ENCODE measurements at regions not wholly inside any gene's neighbourhood (a gene's known extent, or its start where the extent isn't known, plus 50 kb on each side); places are given as distances from the start of the nearest gene placed in this dataset.

GRCh38 chr14:22391908-22392565 is 197.0 kb downstream of the DAD1 start:
- Histone ChIP-seq H3K4me3 (no peak overlapping the region), H3K9me3 (ENCODE audit: low read depth) (no peaks in the 10 kb centered on the region), H3K4me1 (ENCODE audit: insufficient read depth) (no peaks in the 10 kb centered on the region), H3K27ac (no peak overlapping the region), H3K36me3 (ENCODE audit: low read depth) (no peaks in the 10 kb centered on the region), H3K9ac (no peak overlapping the region), H3F3A (ENCODE audit: insufficient read depth) (no peaks in the 10 kb centered on the region), H3K9me2 (ENCODE audit: insufficient read depth) (no peaks in the 10 kb centered on the region), H4K20me1 (ENCODE audit: insufficient read depth) (no peaks in the 10 kb centered on the region), H2AFZ (no peak overlapping the region), H3K79me2 (ENCODE audit: insufficient read depth) (no peaks in the 10 kb centered on the region), H3K27me3 (replicated peaks; ENCODE audit: insufficient read depth) (peaks cover 55% of the 10 kb centered on the region), H3K4me2 (ENCODE audit: unreplicated experiment) (no peak overlapping the region)
- peak; percentile 71 for DNase-seq
- 43 to 47% methylated on average over 7 of the region's 7 CpGs for WGBS, 2 experiments (ENCODE audit: low coverage in 1 of 2, low lambda C conversion rate in 2 of 2, missing lambda C conversion rate in 2 of 2)
- in situ Hi-C loops (cut with MboI), result loop anchor here (5.0 to 25.0 kb wide), 3 partner anchors 75 to 270 kb away; no protein-coding TSS in a partner anchor
- TF ChIP-seq EZH2 (IDR thresholded peaks at IDR 0.05; ENCODE audit: insufficient read depth, poor library complexity, severe bottlenecking), result no peak
- TF ChIP-seq EZH2phosphoT487 (IDR thresholded peaks at IDR 0.05; ENCODE audit: insufficient read depth, low read depth), result no peak

GRCh38 chr14:22390824-22391461 is 198.1 kb downstream of the DAD1 start:
- TF ChIP-seq EZH2 (IDR thresholded peaks at IDR 0.05; ENCODE audit: insufficient read depth, poor library complexity, severe bottlenecking), result no peak
- TF ChIP-seq EZH2phosphoT487 (IDR thresholded peaks at IDR 0.05; ENCODE audit: insufficient read depth, low read depth), result no peak
- Histone ChIP-seq H3K4me2 (ENCODE audit: unreplicated experiment) (no peak overlapping the region), H3F3A (ENCODE audit: insufficient read depth) (no peaks in the 10 kb centered on the region), H3K27ac (no peak overlapping the region), H3K27me3 (replicated peaks; ENCODE audit: insufficient read depth) (peaks cover 52% of the 10 kb centered on the region), H3K36me3 (ENCODE audit: low read depth) (no peaks in the 10 kb centered on the region), H2AFZ (no peak overlapping the region), H3K4me1 (ENCODE audit: insufficient read depth) (no peaks in the 10 kb centered on the region), H3K9ac (no peak overlapping the region), H3K9me3 (ENCODE audit: low read depth) (no peaks in the 10 kb centered on the region), H4K20me1 (ENCODE audit: insufficient read depth) (no peaks in the 10 kb centered on the region), H3K4me3 (no peak overlapping the region), H3K79me2 (ENCODE audit: insufficient read depth) (no peaks in the 10 kb centered on the region), H3K9me2 (ENCODE audit: insufficient read depth) (no peaks in the 10 kb centered on the region)
- DNase-seq, result no peak
- in situ Hi-C loops (cut with MboI), result loop anchor here (5.0 to 25.0 kb wide), 3 partner anchors 76 to 271 kb away; no protein-coding TSS in a partner anchor
- 68 to 70% methylated on average over 4 of the region's 4 CpGs for WGBS, 2 experiments (ENCODE audit: low coverage in 1 of 2, low lambda C conversion rate in 2 of 2, missing lambda C conversion rate in 2 of 2)

- no peak for DNase-seq
- no peaks in the 10 kb centered on the region for H3K36me3 ChIP-seq (ENCODE audit: low read depth)
- H3F3A ChIP-seq (ENCODE audit: insufficient read depth), result no peaks in the 10 kb centered on the region
- H3K9me2 ChIP-seq (ENCODE audit: insufficient read depth), result no peaks in the 10 kb centered on the region
- no peaks in the 10 kb centered on the region for H3K4me1 ChIP-seq (ENCODE audit: insufficient read depth)
- in situ Hi-C loops (cut with MboI), result loop anchor here (5.0 to 25.0 kb wide), 3 partner anchors 77 to 272 kb away; no protein-coding TSS in a partner anchor
- H3K9me3 ChIP-seq (ENCODE audit: low read depth), result no peaks in the 10 kb centered on the region
- no peak overlapping the region for H3K4me3 ChIP-seq
- no peak overlapping the region for H3K9ac ChIP-seq
- peaks cover 52% of the 10 kb centered on the region for H3K27me3 ChIP-seq (replicated peaks; ENCODE audit: insufficient read depth)
- no peak overlapping the region for H2AFZ ChIP-seq
- no peaks in the 10 kb centered on the region for H3K79me2 ChIP-seq (ENCODE audit: insufficient read depth)
- no peak overlapping the region for H3K4me2 ChIP-seq (ENCODE audit: unreplicated experiment)
- no peak for TF ChIP-seq EZH2 (IDR thresholded peaks at IDR 0.05; ENCODE audit: insufficient read depth, poor library complexity, severe bottlenecking)
- no peak for TF ChIP-seq EZH2phosphoT487 (IDR thresholded peaks at IDR 0.05; ENCODE audit: insufficient read depth, low read depth)
- no peaks in the 10 kb centered on the region for H4K20me1 ChIP-seq (ENCODE audit: insufficient read depth)
- 73 to 76% methylated on average over 5 of the region's 5 CpGs for WGBS, 2 experiments (ENCODE audit: low coverage in 1 of 2, low lambda C conversion rate in 2 of 2, missing lambda C conversion rate in 2 of 2)
- no peak overlapping the region for H3K27ac ChIP-seq
Observed at GRCh38 chr14:22390195-22390594, 198.8 kb downstream of the DAD1 start.

- H3K27me3 ChIP-seq (replicated peaks; ENCODE audit: insufficient read depth), result peaks cover 43% of the 10 kb centered on the region
- no peak overlapping the region for H3K9ac ChIP-seq
- no peaks in the 10 kb centered on the region for H3K79me2 ChIP-seq (ENCODE audit: insufficient read depth)
- no peak overlapping the region for H3K4me2 ChIP-seq (ENCODE audit: unreplicated experiment)
- H2AFZ ChIP-seq, result no peak overlapping the region
- H3K4me1 ChIP-seq (ENCODE audit: insufficient read depth), result no peaks in the 10 kb centered on the region
- no peaks in the 10 kb centered on the region for H4K20me1 ChIP-seq (ENCODE audit: insufficient read depth)
- WGBS, 2 experiments (ENCODE audit: low coverage in 1 of 2, low lambda C conversion rate in 2 of 2, missing lambda C conversion rate in 2 of 2), result 32 to 37% methylated on average over 8 of the region's 8 CpGs
- in situ Hi-C loops (cut with MboI), result loop anchor here (25.0 kb wide), 1 partner anchor 273 kb away; no protein-coding TSS in a partner anchor
- no peaks in the 10 kb centered on the region for H3K36me3 ChIP-seq (ENCODE audit: low read depth)
- no peaks in the 10 kb centered on the region for H3K9me3 ChIP-seq (ENCODE audit: low read depth)
- peak; percentile 72 for DNase-seq
- H3K27ac ChIP-seq, result no peak overlapping the region
- no peak overlapping the region for H3K4me3 ChIP-seq
- TF ChIP-seq EZH2 (IDR thresholded peaks at IDR 0.05; ENCODE audit: insufficient read depth, poor library complexity, severe bottlenecking) (no peak), EZH2phosphoT487 (IDR thresholded peaks at IDR 0.05; ENCODE audit: insufficient read depth, low read depth) (no peak)
- H3F3A ChIP-seq (ENCODE audit: insufficient read depth), result no peaks in the 10 kb centered on the region
- no peaks in the 10 kb centered on the region for H3K9me2 ChIP-seq (ENCODE audit: insufficient read depth)
Observed at GRCh38 chr14:22388669-22389595, 200.1 kb downstream of the DAD1 start.

All from GM23248 (cell line).